Osteocyte (in vitro differentiated cells): ENCODE measurements at regions not wholly inside any gene's neighbourhood (a gene's known extent, or its start where the extent isn't known, plus 50 kb on each side); places are given as distances from the start of the nearest gene placed in this dataset.

Source experiments
- DNase-seq: peaks from one replicate; pipeline ENCODE4 v3.0.0; 2021; ENCODE audit warnings: mixed read lengths; ENCODE audit not compliant: unreplicated experiment; ENCODE audit errors: extremely low spot score
- H3K27ac Mint-ChIP-seq: one replicate; pipeline ENCODE4 v1.8.0; 2021; ENCODE audit warnings: mild to moderate bottlenecking, mixed read lengths; ENCODE audit not compliant: unreplicated experiment
- H3K27me3 Mint-ChIP-seq: one replicate; pipeline ENCODE4 v1.8.0; 2021; ENCODE audit warnings: mixed read lengths; ENCODE audit not compliant: unreplicated experiment
- H3K36me3 Mint-ChIP-seq: one replicate; pipeline ENCODE4 v1.8.0; 2021; ENCODE audit warnings: mixed read lengths; ENCODE audit not compliant: unreplicated experiment
- H3K4me1 Mint-ChIP-seq: one replicate; pipeline ENCODE4 v1.8.0; 2021; ENCODE audit warnings: mixed read lengths; ENCODE audit not compliant: unreplicated experiment
- H3K4me3 Mint-ChIP-seq: one replicate; pipeline ENCODE4 v1.8.0; 2021; ENCODE audit warnings: mild to moderate bottlenecking, moderate library complexity, mixed read lengths; ENCODE audit not compliant: unreplicated experiment
- H3K9me3 Mint-ChIP-seq: one replicate; pipeline ENCODE4 v1.8.0; 2021; ENCODE audit warnings: mixed read lengths; ENCODE audit not compliant: unreplicated experiment
- TF ChIP-seq, protein P1 (sequence below): fragments of 200-600 bp; sonication (generic); IDR thresholded peaks from 2 replicates; pipeline ENCODE4 v1.5.0; 2021; ENCODE audit warnings: antibody characterized with exemption, mild to moderate bottlenecking, moderate library complexity

DNA sequence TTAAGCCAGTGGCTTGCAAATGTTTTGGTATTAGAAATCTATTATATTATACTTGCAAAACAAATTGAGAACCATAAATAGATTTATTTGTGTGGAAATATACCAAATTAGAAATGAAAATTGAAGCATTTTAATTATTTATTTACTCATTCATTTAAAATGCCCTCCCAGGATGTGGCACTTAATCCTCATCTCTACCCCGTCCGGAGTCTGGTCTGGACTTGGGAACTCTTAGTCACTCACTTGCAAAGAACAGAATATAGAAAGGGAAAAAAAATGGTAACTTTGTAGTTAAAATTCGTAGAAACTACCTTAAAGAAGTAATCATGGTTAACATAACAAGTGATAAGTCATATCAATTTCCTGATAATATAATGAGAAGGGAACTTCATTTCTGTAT is 775.9 kb upstream of the INTU start:
- Mint-ChIP-seq H3K9me3 (peaks cover 5% of the 10 kb centered on the region), H3K36me3 (no peaks in the 10 kb centered on the region), H3K4me3 (no peak overlapping the region), H3K4me1 (no peaks in the 10 kb centered on the region), H3K27me3 (no peaks in the 10 kb centered on the region), H3K27ac (no peak overlapping the region)
- no peak for DNase-seq
- TF ChIP-seq, protein P1, sequence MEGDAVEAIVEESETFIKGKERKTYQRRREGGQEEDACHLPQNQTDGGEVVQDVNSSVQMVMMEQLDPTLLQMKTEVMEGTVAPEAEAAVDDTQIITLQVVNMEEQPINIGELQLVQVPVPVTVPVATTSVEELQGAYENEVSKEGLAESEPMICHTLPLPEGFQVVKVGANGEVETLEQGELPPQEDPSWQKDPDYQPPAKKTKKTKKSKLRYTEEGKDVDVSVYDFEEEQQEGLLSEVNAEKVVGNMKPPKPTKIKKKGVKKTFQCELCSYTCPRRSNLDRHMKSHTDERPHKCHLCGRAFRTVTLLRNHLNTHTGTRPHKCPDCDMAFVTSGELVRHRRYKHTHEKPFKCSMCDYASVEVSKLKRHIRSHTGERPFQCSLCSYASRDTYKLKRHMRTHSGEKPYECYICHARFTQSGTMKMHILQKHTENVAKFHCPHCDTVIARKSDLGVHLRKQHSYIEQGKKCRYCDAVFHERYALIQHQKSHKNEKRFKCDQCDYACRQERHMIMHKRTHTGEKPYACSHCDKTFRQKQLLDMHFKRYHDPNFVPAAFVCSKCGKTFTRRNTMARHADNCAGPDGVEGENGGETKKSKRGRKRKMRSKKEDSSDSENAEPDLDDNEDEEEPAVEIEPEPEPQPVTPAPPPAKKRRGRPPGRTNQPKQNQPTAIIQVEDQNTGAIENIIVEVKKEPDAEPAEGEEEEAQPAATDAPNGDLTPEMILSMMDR = no peak

DNA sequence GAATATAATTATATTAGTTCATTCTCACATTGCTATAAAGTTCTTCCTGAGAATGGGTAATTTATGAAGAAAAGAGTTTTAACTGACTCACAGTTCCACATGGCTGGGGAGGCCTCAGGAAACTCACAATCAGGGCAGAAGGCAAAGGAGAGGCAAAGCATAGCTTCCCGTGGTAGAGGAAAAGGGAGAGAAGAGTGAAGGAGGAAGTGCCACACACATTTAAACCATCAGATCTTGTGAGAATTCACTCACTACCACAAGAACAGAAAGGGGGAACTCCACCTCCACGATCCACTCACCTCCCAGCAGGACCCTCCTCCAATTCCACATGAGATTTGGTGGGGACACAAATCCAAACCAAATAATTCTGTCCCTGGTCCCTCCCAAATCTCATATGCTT is 773.4 kb upstream of the INTU start:
- H3K27me3 Mint-ChIP-seq = no peaks in the 10 kb centered on the region
- TF ChIP-seq, protein P1 = no peak
- no peaks in the 10 kb centered on the region for H3K36me3 Mint-ChIP-seq
- DNase-seq = no peak
- H3K4me3 Mint-ChIP-seq = no peak overlapping the region
- no peaks in the 10 kb centered on the region for H3K4me1 Mint-ChIP-seq
- H3K9me3 Mint-ChIP-seq = peaks cover 10% of the 10 kb centered on the region
- H3K27ac Mint-ChIP-seq = no peak overlapping the region

DNA sequence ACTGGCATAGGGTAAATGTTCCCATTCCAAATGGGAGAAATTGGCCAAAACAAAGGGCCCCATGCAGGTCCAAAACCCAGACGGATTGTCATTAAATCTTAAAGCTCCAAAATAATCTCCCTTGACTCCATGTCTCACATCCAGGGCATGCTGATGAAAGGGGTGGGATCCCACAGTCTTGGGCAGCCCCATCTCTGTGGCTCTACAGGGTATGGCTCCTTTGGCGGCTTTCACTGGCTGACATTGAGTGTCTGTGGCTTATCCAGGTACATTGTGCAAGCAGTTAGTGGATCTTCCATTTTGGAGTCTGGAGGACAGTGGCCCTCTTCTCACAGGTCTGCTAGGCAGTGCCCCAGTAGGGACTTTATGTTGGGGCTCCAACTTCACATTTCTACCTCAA is 772.9 kb upstream of the INTU start:
- no peaks in the 10 kb centered on the region for H3K4me1 Mint-ChIP-seq
- H3K36me3 Mint-ChIP-seq = no peaks in the 10 kb centered on the region
- no peak overlapping the region for H3K4me3 Mint-ChIP-seq
- H3K9me3 Mint-ChIP-seq = peaks cover 10% of the 10 kb centered on the region
- no peaks in the 10 kb centered on the region for H3K27me3 Mint-ChIP-seq
- DNase-seq = no peak
- TF ChIP-seq, protein P1 = no peak
- H3K27ac Mint-ChIP-seq = no peak overlapping the region

DNA sequence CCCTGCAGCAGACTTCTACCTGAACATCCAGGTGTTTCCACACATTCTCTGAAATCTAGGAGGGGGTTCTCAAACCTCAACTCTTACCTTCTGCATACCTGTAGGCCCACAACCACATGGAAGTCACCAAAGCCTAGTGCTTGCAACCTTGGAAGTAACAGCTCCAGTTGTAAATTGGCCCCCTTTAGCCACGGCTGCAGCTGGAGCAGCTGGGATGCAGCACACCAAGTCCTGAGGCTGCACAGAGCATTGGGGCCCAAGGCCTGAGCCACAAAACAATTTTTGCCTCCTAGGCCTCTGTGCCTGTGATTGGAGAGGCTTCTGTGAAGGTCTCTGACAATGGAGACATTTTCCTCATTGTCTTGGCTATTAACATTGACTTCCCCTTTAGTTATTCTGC is 772.4 kb upstream of the INTU start:
- Mint-ChIP-seq H3K4me1 (no peaks in the 10 kb centered on the region), H3K27ac (no peak overlapping the region), H3K4me3 (no peak overlapping the region), H3K27me3 (no peaks in the 10 kb centered on the region), H3K9me3 (peaks cover 10% of the 10 kb centered on the region), H3K36me3 (no peaks in the 10 kb centered on the region)
- DNase-seq = no peak
- TF ChIP-seq, protein P1 = no peak

DNA sequence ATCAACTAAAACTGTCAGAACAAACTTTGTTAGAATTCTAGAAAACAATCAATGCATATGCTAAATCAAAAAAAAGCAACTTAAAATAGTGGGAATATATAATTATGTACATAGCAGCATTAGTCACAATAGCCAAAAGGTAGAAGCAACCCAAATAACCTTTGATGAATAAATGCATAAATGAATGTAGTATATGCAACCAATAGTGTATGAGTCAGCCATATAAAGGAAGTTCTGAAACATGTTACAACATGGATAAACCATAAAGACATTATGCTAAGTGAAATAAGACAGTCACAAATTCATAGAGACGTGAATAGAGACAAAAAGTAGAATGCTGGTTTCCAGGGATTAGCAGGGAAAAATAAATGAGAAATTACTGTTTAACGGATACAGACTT is 762.8 kb upstream of the INTU start:
- DNase-seq = no peak

More for the DNA sequence above, 762.8 kb upstream of the INTU start:
- Mint-ChIP-seq H3K27ac (no peak overlapping the region), H3K27me3 (no peaks in the 10 kb centered on the region), H3K9me3 (peaks cover 31% of the 10 kb centered on the region), H3K4me1 (no peaks in the 10 kb centered on the region), H3K4me3 (no peak overlapping the region), H3K36me3 (peaks cover 15% of the 10 kb centered on the region)
- TF ChIP-seq, protein P1 = no peak
